GM19324 (cell line): ENCODE measurements at regions not wholly inside any gene's neighbourhood (a gene's known extent, or its start where the extent isn't known, plus 50 kb on each side); places are given as distances from the start of the nearest gene placed in this dataset.
A peak's percentile ranks its signal among the peaks of the same experiment; 100 is the strongest.

Source experiments
- ATAC-seq: cut with Tn5 transposase; IDR thresholded peaks from one replicate; pipeline ENCODE4 v1.9.1; 2021; ENCODE audit warnings: mild to moderate bottlenecking, moderate library complexity; ENCODE audit not compliant: unreplicated experiment, low FRiP score

- ATAC-seq = no peak
Observed at GRCh38 chr12:82529101-82529500, 157.6 kb upstream of the TMTC2 start.

GRCh38 chr12:82529954-82530353 is 156.8 kb upstream of the TMTC2 start:
- ATAC-seq = no peak

GRCh38 chr12:82530394-82530793 is 156.3 kb upstream of the TMTC2 start:
- no peak for ATAC-seq

GRCh38 chr12:82533341-82533740 is 153.4 kb upstream of the TMTC2 start:
- no peak for ATAC-seq

GRCh38 chr12:82537436-82537835 is 149.3 kb upstream of the TMTC2 start:
- no peak for ATAC-seq

GRCh38 chr12:82554529-82554928 is 132.2 kb upstream of the TMTC2 start:
- peak; percentile 62 for ATAC-seq

- ATAC-seq = no peak
Observed at GRCh38 chr12:82555699-82556098, 131.0 kb upstream of the TMTC2 start.

- ATAC-seq = no peak
Observed at GRCh38 chr12:82565966-82566365, 120.7 kb upstream of the TMTC2 start.

GRCh38 chr12:82567688-82568087 is 119.0 kb upstream of the TMTC2 start:
- ATAC-seq = no peak

GRCh38 chr12:82574191-82574590 is 112.5 kb upstream of the TMTC2 start:
- no peak for ATAC-seq

- ATAC-seq = no peak
Observed at GRCh38 chr12:82578725-82579124, 108.0 kb upstream of the TMTC2 start.

- no peak for ATAC-seq
Observed at GRCh38 chr12:82583756-82584155, 103.0 kb upstream of the TMTC2 start.

GRCh38 chr12:82593143-82593542 is 93.6 kb upstream of the TMTC2 start:
- ATAC-seq = no peak

GRCh38 chr12:82593901-82594396 is 92.8 kb upstream of the TMTC2 start:
- peak; percentile 95 for ATAC-seq

GRCh38 chr12:82595941-82596340 is 90.8 kb upstream of the TMTC2 start:
- no peak for ATAC-seq

GRCh38 chr12:82596483-82596882 is 90.2 kb upstream of the TMTC2 start:
- ATAC-seq = no peak

GRCh38 chr12:82600379-82600778 is 86.3 kb upstream of the TMTC2 start:
- no peak for ATAC-seq

- peak; percentile 51 for ATAC-seq
Observed at GRCh38 chr12:82603647-82604046, 83.1 kb upstream of the TMTC2 start.

- peak; percentile 36 for ATAC-seq
Observed at GRCh38 chr12:82605115-82605514, 81.6 kb upstream of the TMTC2 start.

GRCh38 chr12:82608706-82609105 is 78.0 kb upstream of the TMTC2 start:
- ATAC-seq = no peak

- no peak for ATAC-seq
Observed at GRCh38 chr12:82609234-82609914, 77.3 kb upstream of the TMTC2 start.

GRCh38 chr12:82619644-82620043 is 67.1 kb upstream of the TMTC2 start:
- ATAC-seq = no peak

GRCh38 chr12:82620917-82621316 is 65.8 kb upstream of the TMTC2 start:
- ATAC-seq = no peak
